ENCODE measurements at regions not wholly inside any gene's neighbourhood (a gene's known extent, or its start where the extent isn't known, plus 50 kb on each side); places are given as distances from the start of the nearest gene placed in this dataset.

DNA sequence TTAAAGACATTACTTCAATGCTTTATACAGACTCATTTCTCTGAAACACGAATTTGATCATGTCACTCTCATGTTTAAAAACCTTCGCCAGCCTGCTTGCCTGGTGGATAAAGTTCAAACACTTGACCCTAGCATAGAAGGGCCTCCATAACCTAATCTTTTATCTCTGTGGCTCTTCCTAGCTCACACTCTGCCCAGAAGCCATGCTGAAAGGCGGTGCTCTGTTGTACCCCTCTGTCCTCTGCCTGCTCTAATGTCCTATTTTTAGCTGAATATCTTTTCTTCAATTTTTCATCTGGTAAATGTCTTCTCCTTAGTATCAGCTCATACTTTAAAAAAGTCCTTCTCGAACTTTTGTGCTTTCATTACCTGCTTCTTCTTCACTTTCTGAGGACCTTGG lies 302.6 kb upstream of the BOD1L1 start:
- DNase-seq (ENCODE audit: low read depth): no peak

DNA sequence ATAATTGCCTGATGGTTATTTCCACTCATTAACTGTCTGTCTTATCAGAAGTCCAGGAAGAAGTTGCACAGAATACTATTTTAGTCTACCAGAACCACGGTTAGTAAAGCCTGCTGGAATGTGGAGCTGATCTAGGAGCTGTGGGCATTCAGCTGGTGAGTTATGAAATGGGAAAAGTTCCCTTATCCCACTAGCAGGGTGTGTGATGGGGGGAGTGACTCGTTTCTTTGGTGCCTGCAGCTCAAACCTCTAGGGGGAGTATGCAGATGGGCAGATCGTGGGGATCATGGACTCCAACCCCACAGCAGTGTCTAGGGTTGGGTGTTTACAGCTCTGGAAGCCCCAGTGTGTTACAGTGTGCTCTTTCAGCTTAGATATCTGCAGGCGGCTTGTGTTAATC lies 305.7 kb upstream of the BOD1L1 start:
- DNase-seq (ENCODE audit: low read depth): peak; percentile 65

DNA sequence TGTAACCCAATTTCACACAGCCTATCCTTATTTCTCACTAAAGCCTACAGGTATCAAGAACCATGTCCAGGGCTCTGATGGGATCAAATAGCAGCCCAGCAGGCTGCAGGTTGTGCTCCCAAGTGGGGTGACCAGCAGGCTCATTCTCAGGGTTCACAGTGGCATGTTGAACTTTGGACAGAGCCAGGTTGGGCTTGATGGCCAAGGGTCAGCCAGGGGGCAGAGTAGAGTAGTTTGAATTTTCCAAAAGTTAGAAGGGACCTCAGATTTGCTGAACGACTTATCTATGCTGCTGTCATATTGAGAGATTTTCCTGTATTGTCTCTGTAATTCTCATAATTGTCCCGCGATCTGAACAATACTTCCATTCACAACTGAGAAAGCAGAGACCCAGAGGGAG lies 310.8 kb upstream of the BOD1L1 start:
- no peak for DNase-seq (ENCODE audit: low read depth)

DNA sequence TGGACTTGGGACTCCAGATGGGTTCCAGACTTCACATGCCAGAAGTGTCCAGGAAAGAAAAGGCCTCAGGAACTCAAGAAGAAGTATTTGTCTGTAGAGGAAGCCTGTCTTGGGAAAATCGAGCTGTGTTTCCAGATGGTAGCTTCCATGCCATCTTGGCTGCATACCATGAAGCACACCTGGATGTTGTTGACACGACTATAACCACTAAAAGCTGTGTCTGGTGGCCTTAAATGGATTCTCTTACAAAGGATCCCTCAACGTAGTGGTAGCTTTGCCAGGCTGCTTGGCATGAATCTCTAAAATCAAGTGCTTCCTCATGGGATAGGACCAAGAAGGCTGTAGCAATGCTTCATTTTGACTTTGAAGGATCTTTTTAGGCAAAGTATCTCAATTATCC lies 313.4 kb upstream of the BOD1L1 start:
- DNase-seq (ENCODE audit: low read depth): no peak

DNA sequence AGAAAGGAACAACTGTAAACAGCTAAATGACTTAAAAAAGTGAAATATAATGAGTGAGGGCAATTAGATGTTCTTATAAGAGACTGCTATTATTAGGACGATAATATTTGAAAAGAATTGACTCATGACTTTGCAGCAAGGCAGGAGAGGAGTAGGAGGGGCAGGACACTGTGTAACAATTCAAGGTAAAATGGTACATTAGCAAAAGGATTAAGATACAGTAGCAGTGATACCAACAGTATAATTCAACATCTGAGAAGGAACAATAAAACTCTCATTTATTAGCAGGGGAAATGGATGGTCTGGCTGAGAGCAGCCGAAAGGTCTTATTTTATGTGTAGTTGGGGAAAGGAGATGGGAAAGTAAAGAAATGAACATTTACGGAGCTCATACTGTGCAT lies 315.5 kb upstream of the BOD1L1 start:
- DNase-seq (ENCODE audit: low read depth): no peak

DNA sequence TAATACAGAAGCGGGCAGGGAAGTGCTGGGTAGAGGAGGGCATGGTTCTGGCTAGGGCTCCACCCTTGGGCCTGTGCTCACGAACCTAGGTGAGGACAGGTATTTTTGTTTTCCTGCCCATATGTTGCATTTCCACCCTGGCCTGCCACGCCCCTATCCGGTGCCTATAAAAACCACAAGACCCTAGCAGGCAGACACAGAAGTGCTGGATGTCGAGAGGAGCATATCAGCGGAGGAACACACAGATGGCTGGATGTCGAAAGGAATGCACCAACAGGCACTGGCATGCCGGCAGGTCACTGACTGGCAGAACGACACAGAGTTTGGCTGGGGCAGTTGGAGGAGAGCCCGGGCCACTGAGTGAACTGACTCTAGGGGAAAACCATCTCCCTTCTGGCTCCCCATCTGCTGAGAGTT lies 316.6 kb upstream of the BOD1L1 start:
- no peak for DNase-seq (ENCODE audit: low read depth)

DNA sequence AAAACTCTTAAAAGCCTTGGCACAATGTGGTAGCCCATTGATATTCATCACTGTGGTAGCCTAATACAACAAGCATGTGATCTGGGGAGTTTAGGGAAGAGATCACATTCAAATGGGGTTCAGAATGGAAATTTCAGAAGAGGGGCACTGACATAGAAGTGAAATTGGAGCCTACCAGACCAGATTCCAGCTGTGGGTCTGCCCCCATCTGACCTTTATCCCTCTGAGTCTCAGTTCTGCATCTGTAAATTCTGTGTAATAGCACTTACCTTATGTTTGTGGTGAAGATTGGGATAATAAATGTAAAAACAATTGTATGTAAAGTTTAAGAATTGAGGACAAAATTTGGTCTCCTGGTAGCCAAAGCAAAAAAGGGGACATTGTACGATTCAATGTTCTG lies 320.4 kb upstream of the BOD1L1 start:
- no peak for DNase-seq (ENCODE audit: low read depth)

DNA sequence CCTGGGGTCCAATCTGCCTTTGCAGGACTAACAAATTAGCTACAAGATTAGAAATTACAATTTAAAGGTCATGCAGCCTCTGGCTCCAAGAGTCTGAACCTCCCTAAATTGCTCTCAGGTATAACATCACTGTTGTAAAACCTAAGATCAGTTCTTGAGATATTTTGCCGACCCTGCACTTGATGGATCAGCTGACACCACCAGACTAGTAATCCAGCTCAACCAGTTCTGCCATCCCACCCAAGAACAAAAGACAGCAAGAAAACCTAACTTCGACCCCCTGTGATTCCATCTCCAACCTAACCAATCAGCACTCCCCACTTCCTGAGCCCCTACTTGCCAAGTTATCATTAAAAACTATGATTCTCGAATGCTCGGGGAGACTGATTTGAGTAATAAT lies 323.0 kb upstream of the BOD1L1 start:
- DNase-seq (ENCODE audit: low read depth): no peak

DNA sequence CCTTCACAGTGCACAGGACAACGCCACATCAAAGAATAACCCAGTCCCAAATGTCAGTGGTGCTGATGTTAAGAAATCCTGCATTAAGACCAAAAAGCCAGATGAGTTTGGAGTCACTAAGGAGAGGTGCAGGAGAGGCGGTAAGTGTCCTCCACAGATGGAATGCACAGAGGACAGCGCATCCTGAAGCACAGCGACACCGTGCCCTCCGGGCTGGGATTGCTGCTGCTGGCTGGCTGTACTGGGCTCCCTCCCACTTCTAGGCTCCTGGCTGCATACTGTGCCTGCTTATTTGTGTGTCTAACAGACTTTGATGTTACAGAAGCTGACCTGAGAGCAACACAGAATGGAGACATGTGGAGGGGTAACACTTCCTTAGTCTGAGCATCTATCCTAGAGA lies 325.6 kb upstream of the BOD1L1 start:
- DNase-seq (ENCODE audit: low read depth): no peak

DNA sequence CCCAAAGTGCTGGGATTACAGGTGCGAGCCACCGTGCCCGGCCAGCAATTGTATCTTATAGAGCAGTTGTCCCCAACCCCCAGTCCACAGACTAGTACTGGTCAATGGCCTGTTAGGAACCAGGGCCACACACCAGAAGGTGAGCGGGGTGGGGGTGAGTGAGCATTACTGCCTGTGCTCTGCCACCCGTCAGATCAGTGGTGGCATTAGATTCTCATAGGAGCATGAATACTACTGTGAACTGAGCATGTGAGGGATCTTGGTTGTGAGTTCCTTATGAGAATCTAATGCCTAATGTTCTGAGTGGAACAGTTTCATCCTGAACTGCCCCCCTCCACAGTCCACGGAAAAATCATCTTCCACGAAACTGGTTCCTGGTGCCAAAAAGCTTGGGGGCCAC lies 328.0 kb upstream of the BOD1L1 start:
- no peak for DNase-seq (ENCODE audit: low read depth)

DNA sequence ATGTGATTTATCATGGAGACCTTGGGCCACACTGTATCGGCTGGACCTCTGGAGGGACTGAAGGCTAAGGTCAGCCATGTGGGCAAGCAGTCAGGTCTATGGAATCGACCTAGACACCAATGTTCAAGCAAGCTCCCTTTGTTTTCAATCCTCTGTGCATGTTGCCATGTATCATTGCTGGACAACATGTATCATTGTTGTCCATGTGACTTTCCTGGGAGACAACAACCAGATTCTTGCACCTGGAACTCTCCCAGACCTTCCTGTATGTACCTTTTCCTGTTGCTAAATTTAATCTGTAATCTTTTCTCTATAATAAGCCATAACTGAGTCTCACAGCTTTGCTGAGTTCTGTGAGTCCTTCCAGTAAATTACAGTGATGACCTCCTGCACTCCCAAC lies 329.4 kb upstream of the BOD1L1 start:
- no peak for DNase-seq (ENCODE audit: low read depth)

DNA sequence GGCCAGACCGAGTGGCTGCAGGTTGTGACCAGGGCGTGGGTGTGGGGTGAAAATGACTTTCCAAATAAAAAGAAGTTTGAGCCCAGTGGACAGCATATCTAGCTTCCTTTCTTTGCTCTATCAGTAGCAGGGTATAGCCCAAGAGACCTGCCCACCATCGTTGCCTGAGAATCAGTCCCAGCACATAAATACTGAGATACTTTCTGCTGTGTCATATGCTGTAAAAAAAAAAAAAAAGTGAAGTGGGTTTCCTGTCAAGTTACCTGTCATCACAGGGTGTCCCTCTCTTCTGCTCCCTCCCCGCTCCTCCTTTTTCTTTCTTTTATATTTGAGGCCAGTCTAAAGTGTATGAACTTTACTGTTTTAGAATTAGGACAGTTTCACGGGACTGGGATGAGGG lies 330.3 kb upstream of the BOD1L1 start:
- no peak for DNase-seq (ENCODE audit: low read depth)

DNA sequence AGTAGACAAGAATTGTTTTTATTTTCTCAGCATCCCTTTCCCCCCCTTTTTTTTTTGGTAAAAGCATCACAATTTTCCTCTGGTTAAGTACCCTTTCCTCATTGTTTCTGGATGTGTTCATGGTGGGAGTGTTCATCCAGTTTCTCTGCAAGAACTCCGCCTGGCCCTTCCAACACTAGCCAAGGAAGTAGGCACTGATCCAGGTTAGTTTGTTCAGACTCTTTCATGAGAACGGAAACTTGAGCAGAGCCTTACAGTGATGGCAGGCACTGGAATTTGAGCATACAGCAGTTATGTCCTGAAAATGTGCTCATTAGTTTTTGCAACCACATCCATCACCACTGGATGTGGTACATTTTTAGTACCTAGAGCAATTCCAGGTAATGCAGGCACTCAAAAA lies 336.1 kb upstream of the BOD1L1 start:
- DNase-seq (ENCODE audit: low read depth): no peak

DNA sequence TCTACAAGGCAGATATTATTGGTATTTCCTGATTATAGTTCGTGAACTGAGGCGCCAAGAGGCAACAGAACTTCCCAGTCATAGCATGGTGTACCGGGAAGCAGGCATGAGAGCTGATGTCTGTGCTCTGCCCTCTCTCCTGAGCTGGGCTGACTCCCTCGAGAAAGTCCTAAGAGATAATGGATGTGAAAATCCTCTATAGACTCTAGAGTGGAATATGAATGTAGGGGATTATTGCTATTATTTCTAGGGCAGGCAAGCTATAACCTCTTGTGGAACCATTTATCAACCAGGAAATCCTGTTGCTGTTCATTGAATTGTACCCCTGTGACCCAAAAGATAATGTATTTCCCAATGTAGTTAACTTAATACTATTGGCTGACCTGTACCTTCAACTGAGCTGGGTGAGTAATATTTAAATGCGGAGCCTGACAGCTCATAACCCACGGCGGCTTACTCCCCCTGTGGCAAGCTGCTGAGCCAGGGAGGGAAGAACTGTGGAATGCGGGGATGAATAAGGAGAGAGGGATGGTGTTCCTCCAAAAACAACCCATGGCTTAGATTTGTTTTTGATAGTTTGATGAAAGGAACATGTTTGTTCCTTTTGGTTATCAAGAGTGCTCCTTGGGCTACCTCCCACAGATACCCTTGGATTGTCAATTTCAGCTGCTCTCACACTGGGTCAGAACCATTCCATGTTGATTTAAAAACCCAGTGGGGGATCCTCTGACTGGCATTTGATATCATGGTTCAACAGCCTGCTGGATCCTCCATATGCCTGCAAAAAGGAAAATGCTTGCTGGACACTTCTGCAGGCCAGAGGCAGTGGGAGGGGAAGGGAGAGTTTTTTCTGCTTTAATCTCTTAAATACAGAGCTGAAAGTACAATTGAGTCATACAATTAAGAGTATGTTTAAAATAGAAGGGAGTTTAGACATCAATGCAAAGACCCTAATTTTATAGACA lies 339.0 kb upstream of the BOD1L1 start:
- peak; percentile 84 for DNase-seq (ENCODE audit: low read depth)

DNA sequence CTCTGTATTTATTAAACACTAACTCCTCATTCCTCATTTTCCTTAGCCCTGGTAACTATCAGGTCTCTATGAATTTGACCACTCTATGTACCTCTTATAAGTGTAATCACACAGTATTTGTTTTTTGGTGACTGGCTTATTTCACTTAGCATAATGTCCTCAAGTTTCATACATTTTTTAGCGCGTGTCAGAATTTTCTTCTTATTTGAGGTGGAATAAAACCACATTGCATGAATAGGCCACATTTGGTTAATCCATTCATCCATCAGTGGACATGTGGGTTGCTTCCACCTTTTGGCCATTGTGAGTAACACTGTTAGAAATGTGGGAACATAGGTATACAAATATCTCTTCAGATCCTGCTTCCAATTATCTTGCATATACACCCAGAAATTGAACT lies 341.2 kb upstream of the BOD1L1 start:
- DNase-seq (ENCODE audit: low read depth): peak; percentile 63

DNA sequence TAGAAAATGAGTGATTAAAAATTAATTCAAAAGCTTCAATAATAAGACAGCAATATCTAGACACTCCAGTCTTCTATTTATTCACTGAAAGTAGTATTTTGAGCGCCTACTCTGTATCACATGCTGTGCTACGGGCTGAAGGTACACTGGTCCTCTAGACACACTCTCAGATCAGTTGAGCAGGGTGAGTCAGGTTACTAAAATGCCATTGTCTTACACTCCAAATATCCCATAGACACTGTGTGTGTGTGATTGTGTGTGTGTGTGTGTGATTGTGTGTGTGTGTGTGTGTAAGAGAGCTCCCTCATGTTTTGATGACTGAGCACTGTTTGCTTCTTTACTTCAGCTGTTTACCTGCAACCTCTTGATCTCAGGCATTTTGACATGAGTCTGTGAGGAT lies 342.8 kb upstream of the BOD1L1 start:
- peak; percentile 71 for DNase-seq (ENCODE audit: low read depth)

DNA sequence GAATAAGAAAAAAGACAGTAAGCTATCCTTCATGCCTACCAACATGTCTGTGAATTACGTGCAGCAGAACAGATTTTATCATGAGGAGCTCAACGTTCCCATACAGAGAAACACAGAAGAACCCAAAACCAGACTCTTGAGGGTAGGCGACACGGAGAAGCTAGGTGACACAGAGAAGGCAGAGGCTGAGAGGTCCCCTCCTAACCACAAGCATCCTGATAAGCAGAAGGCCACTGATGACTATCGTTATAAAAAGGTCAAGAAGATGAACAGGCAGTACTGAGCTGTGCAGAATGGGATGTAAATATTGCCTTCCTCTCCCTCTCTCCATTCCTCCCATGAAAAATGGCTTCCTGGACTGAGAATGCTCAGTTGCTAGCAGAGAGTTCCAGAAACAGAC lies 350.2 kb upstream of the BOD1L1 start:
- no peak for DNase-seq (ENCODE audit: low read depth)

DNA sequence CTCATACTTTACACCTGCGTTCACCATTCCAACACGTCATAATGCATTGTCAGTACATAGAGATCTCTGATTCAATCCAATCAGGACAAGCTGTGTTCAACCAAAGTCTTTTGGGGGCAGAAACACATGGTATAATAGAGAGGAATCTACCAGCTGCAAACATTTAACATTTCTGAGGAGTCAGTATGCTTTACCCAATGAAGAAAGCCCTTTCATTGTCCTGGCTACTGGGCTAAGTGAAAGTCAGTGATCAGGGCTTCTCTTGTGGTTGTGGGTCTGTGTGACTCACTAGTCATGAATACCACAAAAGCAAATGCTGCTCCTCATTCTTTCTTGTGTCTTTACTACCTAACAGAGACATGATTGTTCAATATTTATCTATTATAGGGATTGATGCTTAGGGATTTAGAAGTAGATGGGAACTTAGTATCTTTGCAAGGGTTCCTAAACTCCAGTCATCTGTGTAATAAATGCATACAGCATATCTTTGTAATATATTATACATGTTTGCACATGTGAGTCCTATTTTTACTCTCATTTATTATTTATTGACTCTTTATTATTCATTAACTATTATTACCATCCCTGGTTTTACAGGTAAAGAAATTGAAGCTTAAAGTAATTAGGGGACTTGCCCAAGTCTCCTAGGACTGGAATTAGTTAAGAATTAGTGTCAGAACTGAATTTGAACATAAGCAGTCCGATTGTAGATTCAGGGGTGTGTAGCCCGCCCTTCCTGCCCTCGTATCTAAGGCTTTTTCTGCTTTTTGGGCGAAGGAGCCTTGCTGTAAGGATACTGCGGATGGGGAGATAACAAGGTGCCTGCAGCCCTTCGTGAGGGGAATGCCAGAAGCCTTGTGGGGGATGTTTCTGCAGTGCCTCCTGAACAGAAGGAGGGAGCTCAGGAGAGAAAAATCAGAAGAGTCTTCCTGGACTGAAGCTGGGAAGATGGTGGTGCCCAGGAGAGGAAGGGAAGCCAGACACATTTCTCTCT lies 353.1 kb upstream of the BOD1L1 start:
- DNase-seq (ENCODE audit: low read depth): peak; percentile 97

DNA sequence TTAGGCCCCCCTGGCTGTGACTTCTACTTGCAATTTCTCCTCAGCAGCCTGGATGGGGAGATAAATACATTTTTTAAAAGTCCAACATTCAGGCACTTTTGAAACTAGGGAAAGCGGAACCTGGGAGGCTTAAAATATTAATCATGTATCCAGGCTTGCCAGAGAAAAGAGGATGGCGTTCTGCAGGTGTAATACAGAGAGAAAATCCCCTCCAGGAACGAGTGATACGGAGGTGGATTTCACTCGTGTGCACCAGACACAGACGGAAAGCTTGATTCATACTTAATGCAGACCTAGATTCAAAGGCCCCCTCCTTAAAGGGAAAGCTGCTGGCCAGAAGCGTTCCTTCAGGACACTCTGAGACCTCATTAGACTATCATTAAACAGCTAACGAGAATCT lies 354.0 kb upstream of the BOD1L1 start:
- no peak for DNase-seq (ENCODE audit: low read depth)

DNA sequence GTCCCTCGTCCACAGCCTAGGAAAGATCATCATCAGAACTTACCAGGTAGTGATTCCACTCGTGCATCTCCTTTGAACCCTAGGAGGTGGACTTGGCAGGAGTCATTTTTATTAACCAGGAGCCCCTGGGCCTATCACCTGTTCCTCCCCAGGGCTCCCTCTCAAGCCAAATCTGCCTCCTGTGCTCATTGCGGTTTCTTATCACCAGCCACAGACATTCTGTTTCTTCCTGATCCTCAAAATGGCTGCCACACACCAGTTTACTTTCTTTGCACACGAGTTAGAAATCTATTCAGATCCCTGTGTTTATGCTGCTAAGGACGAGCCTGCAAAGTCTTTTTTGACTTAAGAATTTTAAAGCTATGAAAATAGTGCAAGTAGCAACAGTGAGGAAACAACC lies 354.5 kb upstream of the BOD1L1 start:
- DNase-seq (ENCODE audit: low read depth): no peak

DNA sequence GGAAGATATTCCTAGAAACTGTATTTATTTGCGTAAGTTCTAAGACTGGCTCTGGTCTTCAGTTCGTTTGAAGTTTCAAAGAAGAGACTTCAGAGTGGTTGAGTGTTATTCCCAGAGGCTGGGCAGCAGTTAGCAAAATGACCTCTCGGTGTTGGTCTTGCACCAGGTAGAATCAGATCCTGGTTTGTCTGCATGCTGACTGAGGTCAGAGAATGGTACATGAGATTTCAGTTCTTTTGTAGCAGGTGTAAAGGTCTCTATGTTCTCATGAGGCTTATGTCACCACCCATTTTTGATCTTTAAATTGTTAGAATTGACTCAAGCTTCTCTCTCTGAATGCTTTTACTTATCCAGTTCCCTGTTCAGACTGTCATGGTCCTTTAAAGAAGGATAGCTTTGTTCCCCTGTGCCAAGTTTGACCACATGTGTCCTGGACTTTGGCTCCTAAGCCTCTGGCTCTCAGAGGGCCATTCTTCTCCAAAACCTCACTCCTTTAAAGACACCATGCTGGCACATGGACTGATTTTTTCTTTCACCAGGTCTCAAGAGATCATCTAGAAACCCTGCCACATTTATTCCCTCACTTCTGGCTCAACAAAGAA lies 355.8 kb upstream of the BOD1L1 start:
- DNase-seq (ENCODE audit: low read depth): peak; percentile 49

All from renal cortical epithelial cell (primary cell).